ENCODE measurements at regions not wholly inside any gene's neighbourhood (a gene's known extent, or its start where the extent isn't known, plus 50 kb on each side); places are given as distances from the start of the nearest gene placed in this dataset.

DNA sequence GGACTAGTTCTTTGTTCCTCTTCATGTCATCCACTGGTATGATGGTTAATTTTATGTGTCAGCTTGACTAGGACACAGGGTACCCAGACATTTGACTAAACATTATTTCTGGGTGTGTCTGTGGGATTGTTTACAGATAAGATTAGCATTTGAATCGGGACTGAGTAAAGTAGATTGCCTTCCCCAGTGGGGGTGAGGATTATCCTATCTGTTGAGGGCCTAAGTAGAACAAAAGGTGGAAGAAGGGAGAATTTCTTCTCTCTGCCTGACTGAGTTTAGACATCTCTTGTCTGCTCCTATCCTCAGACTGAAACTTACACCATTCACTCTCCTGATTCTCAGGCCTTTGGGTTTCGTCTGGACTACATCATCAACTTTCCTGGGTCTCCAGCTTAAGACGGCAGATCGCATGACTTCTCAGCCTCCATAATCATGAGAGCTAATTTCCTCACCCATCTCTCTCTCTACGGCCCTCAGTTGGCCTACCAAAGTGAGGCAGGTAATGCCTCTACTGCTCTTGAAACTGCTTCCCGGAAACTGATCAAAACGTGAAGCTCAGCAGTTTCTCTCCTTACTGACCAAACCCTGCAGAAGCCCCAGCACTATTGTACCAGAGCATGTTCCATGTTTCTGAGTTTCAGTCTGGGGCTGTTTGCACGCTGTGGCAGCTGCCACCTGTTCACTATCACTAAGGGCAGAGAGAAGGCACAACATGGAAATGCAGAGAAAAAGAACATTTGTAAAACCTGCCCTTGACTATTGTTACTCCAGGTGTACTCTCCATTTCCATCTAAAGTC lies 95.4 kb downstream of the NXPE2 start:
- no peak for DNase-seq (ENCODE audit: low read depth, low spot score)
- intact Hi-C loops (cut with micrococcal nuclease; ENCODE audit: unreplicated experiment) (loop anchor here (5.0 kb wide), 1 partner anchor 544 kb away; no protein-coding TSS in a partner anchor), in situ Hi-C loops (cut with HindIII; ENCODE audit: low pct_unique_long_range_greater_than_20kb, low sequenced_read_pairs) (no loop called here)
- no TSS peak for BruUV-seq (replicated peaks)
- ATAC-seq: no peak
- CTCF ChIA-PET: no interaction called here
- POLR2A ChIA-PET: no interaction called here
- no peaks in the 10 kb centered on the region for H3K27me3 ChIP-seq (ENCODE audit: control insufficient read depth, insufficient read depth, low read length)
- H3K4me3 ChIP-seq (ENCODE audit: low read depth in 2 of 2, low read length in 2 of 2): no peak overlapping the region
- H3K9me3 ChIP-seq (ENCODE audit: control insufficient read depth, insufficient read depth, low read depth, low read length): no peaks in the 10 kb centered on the region
- no peak overlapping the region for H3K27ac ChIP-seq (ENCODE audit: low read length)
- H3K36me3 ChIP-seq (ENCODE audit: control insufficient read depth, insufficient read depth, low read length): no peaks in the 10 kb centered on the region
- no peaks in the 10 kb centered on the region for H3K4me1 ChIP-seq (ENCODE audit: control insufficient read depth, insufficient read depth, low read length)
- TF ChIP-seq SIN3A (IDR thresholded peaks at IDR 0.05; ENCODE audit: borderline replicate concordance, insufficient read depth, low read depth, low read length) (no peak), POLR2AphosphoS5 (IDR thresholded peaks at IDR 0.05; ENCODE audit: low read depth, low read length) (no peak)
- TF ChIP-seq, protein P1, sequence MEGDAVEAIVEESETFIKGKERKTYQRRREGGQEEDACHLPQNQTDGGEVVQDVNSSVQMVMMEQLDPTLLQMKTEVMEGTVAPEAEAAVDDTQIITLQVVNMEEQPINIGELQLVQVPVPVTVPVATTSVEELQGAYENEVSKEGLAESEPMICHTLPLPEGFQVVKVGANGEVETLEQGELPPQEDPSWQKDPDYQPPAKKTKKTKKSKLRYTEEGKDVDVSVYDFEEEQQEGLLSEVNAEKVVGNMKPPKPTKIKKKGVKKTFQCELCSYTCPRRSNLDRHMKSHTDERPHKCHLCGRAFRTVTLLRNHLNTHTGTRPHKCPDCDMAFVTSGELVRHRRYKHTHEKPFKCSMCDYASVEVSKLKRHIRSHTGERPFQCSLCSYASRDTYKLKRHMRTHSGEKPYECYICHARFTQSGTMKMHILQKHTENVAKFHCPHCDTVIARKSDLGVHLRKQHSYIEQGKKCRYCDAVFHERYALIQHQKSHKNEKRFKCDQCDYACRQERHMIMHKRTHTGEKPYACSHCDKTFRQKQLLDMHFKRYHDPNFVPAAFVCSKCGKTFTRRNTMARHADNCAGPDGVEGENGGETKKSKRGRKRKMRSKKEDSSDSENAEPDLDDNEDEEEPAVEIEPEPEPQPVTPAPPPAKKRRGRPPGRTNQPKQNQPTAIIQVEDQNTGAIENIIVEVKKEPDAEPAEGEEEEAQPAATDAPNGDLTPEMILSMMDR (IDR thresholded peaks at IDR 0.05): no peak
- TF ChIP-seq, protein P2, sequence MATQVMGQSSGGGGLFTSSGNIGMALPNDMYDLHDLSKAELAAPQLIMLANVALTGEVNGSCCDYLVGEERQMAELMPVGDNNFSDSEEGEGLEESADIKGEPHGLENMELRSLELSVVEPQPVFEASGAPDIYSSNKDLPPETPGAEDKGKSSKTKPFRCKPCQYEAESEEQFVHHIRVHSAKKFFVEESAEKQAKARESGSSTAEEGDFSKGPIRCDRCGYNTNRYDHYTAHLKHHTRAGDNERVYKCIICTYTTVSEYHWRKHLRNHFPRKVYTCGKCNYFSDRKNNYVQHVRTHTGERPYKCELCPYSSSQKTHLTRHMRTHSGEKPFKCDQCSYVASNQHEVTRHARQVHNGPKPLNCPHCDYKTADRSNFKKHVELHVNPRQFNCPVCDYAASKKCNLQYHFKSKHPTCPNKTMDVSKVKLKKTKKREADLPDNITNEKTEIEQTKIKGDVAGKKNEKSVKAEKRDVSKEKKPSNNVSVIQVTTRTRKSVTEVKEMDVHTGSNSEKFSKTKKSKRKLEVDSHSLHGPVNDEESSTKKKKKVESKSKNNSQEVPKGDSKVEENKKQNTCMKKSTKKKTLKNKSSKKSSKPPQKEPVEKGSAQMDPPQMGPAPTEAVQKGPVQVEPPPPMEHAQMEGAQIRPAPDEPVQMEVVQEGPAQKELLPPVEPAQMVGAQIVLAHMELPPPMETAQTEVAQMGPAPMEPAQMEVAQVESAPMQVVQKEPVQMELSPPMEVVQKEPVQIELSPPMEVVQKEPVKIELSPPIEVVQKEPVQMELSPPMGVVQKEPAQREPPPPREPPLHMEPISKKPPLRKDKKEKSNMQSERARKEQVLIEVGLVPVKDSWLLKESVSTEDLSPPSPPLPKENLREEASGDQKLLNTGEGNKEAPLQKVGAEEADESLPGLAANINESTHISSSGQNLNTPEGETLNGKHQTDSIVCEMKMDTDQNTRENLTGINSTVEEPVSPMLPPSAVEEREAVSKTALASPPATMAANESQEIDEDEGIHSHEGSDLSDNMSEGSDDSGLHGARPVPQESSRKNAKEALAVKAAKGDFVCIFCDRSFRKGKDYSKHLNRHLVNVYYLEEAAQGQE (IDR thresholded peaks at IDR 0.05; ENCODE audit: insufficient read depth in 1 of 2, low read depth in 2 of 2, low read length in 1 of 2): no peak

DNA sequence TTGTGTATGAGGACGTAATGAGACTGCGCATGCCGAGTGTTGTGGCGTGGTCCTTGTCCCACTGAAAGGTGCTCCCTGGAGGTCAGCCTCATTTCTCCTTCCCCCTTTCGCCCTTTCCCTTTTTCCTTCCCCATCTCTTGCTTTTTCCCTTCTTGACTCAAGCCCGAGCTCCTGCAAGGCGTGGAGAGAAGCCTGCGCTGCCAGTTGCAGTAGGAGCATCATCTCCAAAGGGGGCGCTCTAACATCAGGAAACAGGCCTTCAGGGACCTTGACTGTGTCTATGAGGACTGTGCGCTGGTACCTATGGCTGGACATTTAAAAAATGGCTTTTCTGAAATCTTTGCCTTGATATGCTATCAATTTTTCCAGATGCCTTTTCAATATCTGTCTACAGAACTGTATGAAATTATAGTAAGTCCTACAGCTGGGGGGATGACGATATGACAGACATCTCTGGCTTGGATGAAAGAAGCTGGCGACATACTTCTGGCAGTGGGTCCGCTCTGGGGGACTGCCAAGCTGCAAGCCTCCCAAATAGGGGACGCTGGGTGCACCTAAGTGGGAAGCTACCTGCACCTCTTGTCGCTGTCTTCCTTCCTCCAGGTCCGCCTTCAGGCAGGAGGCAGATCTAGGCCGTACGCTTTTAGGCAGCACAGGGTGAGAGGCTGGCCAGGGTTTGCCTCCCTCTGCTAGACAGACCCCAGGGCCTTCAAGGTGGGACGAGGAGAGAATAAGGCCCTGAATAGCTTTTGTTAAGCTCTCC lies 96.5 kb downstream of the NXPE2 start:
- Histone ChIP-seq H3K36me3 (ENCODE audit: control insufficient read depth, insufficient read depth, low read length) (no peaks in the 10 kb centered on the region), H3K9me3 (ENCODE audit: control insufficient read depth, insufficient read depth, low read depth, low read length) (no peaks in the 10 kb centered on the region), H3K27ac (ENCODE audit: low read length) (no peak overlapping the region), H3K27me3 (ENCODE audit: control insufficient read depth, insufficient read depth, low read length) (no peaks in the 10 kb centered on the region), H3K4me3 (ENCODE audit: low read depth in 2 of 2, low read length in 2 of 2) (no peak overlapping the region), H3K4me1 (ENCODE audit: control insufficient read depth, insufficient read depth, low read length) (no peaks in the 10 kb centered on the region)
- TF ChIP-seq TCF7L2 (IDR thresholded peaks at IDR 0.05; ENCODE audit: low read depth, low read length): no peak
- TF ChIP-seq, protein P1 (IDR thresholded peaks at IDR 0.05): peak; percentile 85
- CTCF ChIA-PET: no interaction called here
- DNase-seq (ENCODE audit: low read depth, low spot score) (no peak), ATAC-seq (peak; percentile 88)
- POLR2A ChIA-PET: no interaction called here
- intact Hi-C loops (cut with micrococcal nuclease; ENCODE audit: unreplicated experiment) (loop anchor here (5.0 kb wide), 1 partner anchor 543 kb away; no protein-coding TSS in a partner anchor), in situ Hi-C loops (cut with HindIII; ENCODE audit: low pct_unique_long_range_greater_than_20kb, low sequenced_read_pairs) (no loop called here)
- BruUV-seq (replicated peaks): no TSS peak

Measured in Panc1 (cell line).